GM18517 (cell line): ENCODE measurements at regions not wholly inside any gene's neighbourhood (a gene's known extent, or its start where the extent isn't known, plus 50 kb on each side); places are given as distances from the start of the nearest gene placed in this dataset.
"Not testable (repeated sequence)": the region's sequence is repeated elsewhere in the genome, so short reads cannot be mapped to it uniquely, and the experiment has no call there.

Source experiments
- ATAC-seq: cut with Tn5 transposase; IDR thresholded peaks from one replicate; pipeline ENCODE4 v1.9.1; 2021; ENCODE audit warnings: mild to moderate bottlenecking, moderate library complexity; ENCODE audit not compliant: unreplicated experiment

- ATAC-seq = no peak
Observed at GRCh38 chr5:105899726-105900125, 1771.0 kb downstream of the EFNA5 start.

GRCh38 chr5:105898183-105898582 lies 1772.6 kb downstream of the EFNA5 start:
- ATAC-seq = no peak

- no peak for ATAC-seq
Observed at GRCh38 chr5:105885266-105885665, 1785.5 kb downstream of the EFNA5 start.

GRCh38 chr5:105882956-105883481 lies 1787.7 kb downstream of the EFNA5 start:
- no peak for ATAC-seq

- no peak for ATAC-seq
Observed at GRCh38 chr5:105878402-105878801, 1792.3 kb downstream of the EFNA5 start.

GRCh38 chr5:105877592-105877991 lies 1793.1 kb downstream of the EFNA5 start:
- no peak for ATAC-seq

GRCh38 chr5:105874316-105874715 lies 1796.4 kb downstream of the EFNA5 start:
- ATAC-seq = no peak

- ATAC-seq = no peak
Observed at GRCh38 chr5:105872569-105873270, 1798.0 kb downstream of the EFNA5 start.

GRCh38 chr5:105868038-105868780 lies 1802.5 kb downstream of the EFNA5 start:
- ATAC-seq = no peak

- no peak for ATAC-seq
Observed at GRCh38 chr5:105865834-105866233, 1804.9 kb downstream of the EFNA5 start.

- not testable (repeated sequence) for ATAC-seq
Observed at GRCh38 chr5:105859350-105859749, 1811.4 kb downstream of the EFNA5 start.

- ATAC-seq = no peak
Observed at GRCh38 chr5:105849701-105850100, 1821.0 kb downstream of the EFNA5 start.

- no peak for ATAC-seq
Observed at GRCh38 chr5:105840800-105841199, 1829.9 kb downstream of the EFNA5 start.

- ATAC-seq = no peak
Observed at GRCh38 chr5:105836887-105837286, 1833.8 kb downstream of the EFNA5 start.

GRCh38 chr5:105836268-105836667 lies 1834.5 kb downstream of the EFNA5 start:
- no peak for ATAC-seq

- ATAC-seq = no peak
Observed at GRCh38 chr5:105828821-105829220, 1841.9 kb downstream of the EFNA5 start.

- no peak for ATAC-seq
Observed at GRCh38 chr5:105821800-105822199, 1848.9 kb downstream of the EFNA5 start.

GRCh38 chr5:105817914-105818313 lies 1852.8 kb downstream of the EFNA5 start:
- ATAC-seq = no peak

GRCh38 chr5:105817416-105817815 lies 1853.3 kb downstream of the EFNA5 start:
- no peak for ATAC-seq

GRCh38 chr5:105816961-105817360 lies 1853.8 kb downstream of the EFNA5 start:
- no peak for ATAC-seq

GRCh38 chr5:105812304-105812703 lies 1858.4 kb downstream of the EFNA5 start:
- no peak for ATAC-seq

GRCh38 chr5:105807951-105808350 lies 1862.8 kb downstream of the EFNA5 start:
- ATAC-seq = no peak
